ENCODE measurements at regions not wholly inside any gene's neighbourhood (a gene's known extent, or its start where the extent isn't known, plus 50 kb on each side); places are given as distances from the start of the nearest gene placed in this dataset.

- H3K27ac ChIP-seq (ENCODE audit: extremely low read depth, low read depth, low read length), result no peak overlapping the region
- H3K27me3 ChIP-seq (ENCODE audit: control insufficient read depth in 2 of 2, insufficient read depth in 2 of 2, low read length in 2 of 2), result no peaks in the 10 kb centered on the region
- H3K79me2 ChIP-seq (ENCODE audit: control insufficient read depth, insufficient read depth, low read length), result no peaks in the 10 kb centered on the region
- ChIA-PET POLR2A (interaction anchor here (0.6 kb wide), 1 partner anchor 516 kb away, joined by 3 read pairs; no protein-coding TSS in a partner anchor), CTCF (ENCODE audit: low intra/inter-chr PET ratio) (no interaction called here)
- H3K9me3 ChIP-seq (replicated peaks; ENCODE audit: control insufficient read depth, insufficient read depth, low read depth, low read length), result no peaks in the 10 kb centered on the region
- peak overlapping the region; percentile 77 for H2AFZ ChIP-seq (ENCODE audit: low read depth, low read length)
- peak overlapping the region; percentile 44; the same call in 1 of the 2 replicates for H3K4me2 ChIP-seq (ENCODE audit: insufficient read depth, low read length)
- DNase-seq (ENCODE audit: extremely low read depth in 1 of 4, low spot score in 3 of 4) (peak; percentile 62 to 83 (median 64)), ATAC-seq (peak; percentile 97), FAIRE-seq (peak; percentile 90)
- no peaks in the 10 kb centered on the region for H3K9me1 ChIP-seq (ENCODE audit: control insufficient read depth, insufficient read depth, low read length)
- WGBS (ENCODE audit: insufficient coverage, low coverage, missing lambda C conversion rate), result 2% methylated on average over 11 of the region's 11 CpGs
- no TSS peak for BruUV-seq (replicated peaks)
- 0 out of 5 replicates have a peak, but pooled peaks cover 0 to 4% of the 10 kb centered on the region in 2 experiments for H3K4me1 ChIP-seq (replicated peaks in 1 of 2; ENCODE audit: control insufficient read depth in 2 of 2, insufficient read depth in 2 of 2, low read length in 2 of 2)
- H3K36me3 ChIP-seq (ENCODE audit: control insufficient read depth, insufficient read depth, low read length), result no peaks in the 10 kb centered on the region
- no peak overlapping the region for H3K4me3 ChIP-seq
- H4K20me1 ChIP-seq (replicated peaks; ENCODE audit: control insufficient read depth, insufficient read depth, low read length), result no peaks in the 10 kb centered on the region
- no peak overlapping the region for H3K9ac ChIP-seq (ENCODE audit: insufficient read depth in 1 of 2, low read depth in 2 of 2, low read length in 2 of 2)
- intact Hi-C loops (cut with micrococcal nuclease) (loop anchor here (2.0 to 10.0 kb wide), 3 partner anchors 550 to 1508 kb away; no protein-coding TSS in a partner anchor), in situ Hi-C loops (cut with MboI) (no loop called here)
- no peak for TF ChIP-seq ILF3 (IDR thresholded peaks at IDR 0.05; ENCODE audit: borderline replicate concordance)
- no peak for TF ChIP-seq ZNF445 (CRISPR knock-in tag; IDR thresholded peaks at IDR 0.05; ENCODE audit: low read depth)
- TF ChIP-seq REST (IDR thresholded peaks at IDR 0.05; ENCODE audit: borderline replicate concordance), result peak; percentile 44; the same call in 1 of the 2 replicates
- no peak for TF ChIP-seq REST (CRISPR knock-in tag; IDR thresholded peaks at IDR 0.05; ENCODE audit: low read depth)
- no peak for TF ChIP-seq MAFF (IDR thresholded peaks at IDR 0.05; ENCODE audit: low read length)
- TF ChIP-seq, protein P1, sequence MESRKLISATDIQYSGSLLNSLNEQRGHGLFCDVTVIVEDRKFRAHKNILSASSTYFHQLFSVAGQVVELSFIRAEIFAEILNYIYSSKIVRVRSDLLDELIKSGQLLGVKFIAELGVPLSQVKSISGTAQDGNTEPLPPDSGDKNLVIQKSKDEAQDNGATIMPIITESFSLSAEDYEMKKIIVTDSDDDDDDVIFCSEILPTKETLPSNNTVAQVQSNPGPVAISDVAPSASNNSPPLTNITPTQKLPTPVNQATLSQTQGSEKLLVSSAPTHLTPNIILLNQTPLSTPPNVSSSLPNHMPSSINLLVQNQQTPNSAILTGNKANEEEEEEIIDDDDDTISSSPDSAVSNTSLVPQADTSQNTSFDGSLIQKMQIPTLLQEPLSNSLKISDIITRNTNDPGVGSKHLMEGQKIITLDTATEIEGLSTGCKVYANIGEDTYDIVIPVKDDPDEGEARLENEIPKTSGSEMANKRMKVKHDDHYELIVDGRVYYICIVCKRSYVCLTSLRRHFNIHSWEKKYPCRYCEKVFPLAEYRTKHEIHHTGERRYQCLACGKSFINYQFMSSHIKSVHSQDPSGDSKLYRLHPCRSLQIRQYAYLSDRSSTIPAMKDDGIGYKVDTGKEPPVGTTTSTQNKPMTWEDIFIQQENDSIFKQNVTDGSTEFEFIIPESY (CRISPR knock-in tag; IDR thresholded peaks at IDR 0.05), result no peak
- no peak for TF ChIP-seq POLR2AphosphoS2 (IDR thresholded peaks at IDR 0.05; ENCODE audit: low read length)
- no peak for TF ChIP-seq MCM5 (IDR thresholded peaks at IDR 0.05; ENCODE audit: low read depth)
- TF ChIP-seq KLF13 (tag; IDR thresholded peaks at IDR 0.05; ENCODE audit: borderline replicate concordance, low read depth), result no peak
- no peak for TF ChIP-seq CEBPG (CRISPR knock-in tag; IDR thresholded peaks at IDR 0.05)
- TF ChIP-seq CEBPG (tag; conservative IDR thresholded peaks at IDR 0.05 in 1 of 2, IDR thresholded peaks at IDR 0.05 in 1 of 2), result no peak
- TF ChIP-seq GABPA (tag; conservative IDR thresholded peaks at IDR 0.05; ENCODE audit: low read depth), result no peak
These were observed 569.6 kb upstream of the GJE1 start for GRCh38 chr6:141562851-141563763.

Data from K562 (cell line).